HCT116 (cell line): ENCODE measurements at regions not wholly inside any gene's neighbourhood (a gene's known extent, or its start where the extent isn't known, plus 50 kb on each side); places are given as distances from the start of the nearest gene placed in this dataset.

ENCODE experiments used
- ATAC-seq: fragments of 200-7000 bp; cut with Tn5 transposase; 2 replicates; pipeline ENCODE4 v1.9.1; 2020; ENCODE audit warnings: mild to moderate bottlenecking, moderate library complexity
- BruUV-seq: library from RNA; stranded (reverse); fragments of 400-500 nt; replicated peaks from 2 replicates; lab custom pipeline; 2021; lab: Mats Ljungman, UMichigan
- CTCF ChIA-PET: fragments of 300-600 bp; sonication (Branson Sonifier 250); formaldehyde crosslinking; loops from one replicate; lab custom pipeline; 2021; ENCODE audit warnings: antibody characterized with exemption; lab: Charles Lee
- POLR2A ChIA-PET: fragments of 300-600, 350-600 bp; sonication (Branson Sonifier 250); formaldehyde crosslinking; loops from one replicate; lab custom pipeline; 2021; ENCODE audit warnings: antibody characterized with exemption; lab: Charles Lee
- RAD21 ChIA-PET, 2 experiments: fragments of 300-600 bp; sonication (Branson Sonifier 250); formaldehyde crosslinking; loops; one replicate each; lab custom pipeline; 2023; ENCODE audit warnings: low total read pairs in 2 of 2; ENCODE audit not compliant: uncharacterized antibody in 2 of 2, unreplicated experiment in 2 of 2, low non-redundant PET in 1 of 2; lab: Charles Lee
- DNase-seq: peaks from one replicate; pipeline ENCODE4 v3.0.0-alpha.2; 2010; ENCODE audit warnings: low read depth, low spot score
- H2AFZ ChIP-seq: fragments of 200-600 bp; shearing (Covaris generic), sonication (generic); 2 replicates; pipeline ENCODE4 v1.6.1; 2017; ENCODE audit warnings: low read depth, mixed run types, mixed read lengths, antibody characterized with exemption, low read length; ENCODE audit not compliant: poor library complexity, severe bottlenecking
- H3K27ac ChIP-seq: 2 replicates; pipeline ENCODE4 v1.5.1; 2012; ENCODE audit warnings: low read depth, low read length
- H3K27me3 ChIP-seq: fragments of 200-600 bp; sonication (generic); 2 replicates; pipeline ENCODE4 v1.6.1; 2016; ENCODE audit warnings: mixed run types, low read length, mixed read lengths; ENCODE audit not compliant: insufficient read depth
- H3K36me3 ChIP-seq, 2 experiments: fragments of 200-500 bp in 1 of 2; fragments of 200-600 bp in 1 of 2; sonication (Bioruptor generic) in 1 of 2; sonication (generic) in 1 of 2; 2 replicates each; pipeline versions ENCODE4 v1.5.1 to v1.6.1; 2014 to 2016; ENCODE audit warnings: low read length in 2 of 2, inconsistent platforms in 1 of 2, mixed read lengths in 1 of 2, mixed run types in 1 of 2; ENCODE audit not compliant: insufficient read depth in 2 of 2, control insufficient read depth in 1 of 2
- H3K4me1 ChIP-seq, 2 experiments: fragments of 200-600 bp in 1 of 2; sonication (generic) in 1 of 2; 2 replicates each; pipeline versions ENCODE4 v1.5.1 to v1.6.1; 2012 to 2017; ENCODE audit warnings: low read length in 2 of 2, inconsistent platforms in 1 of 2, mild to moderate bottlenecking in 1 of 2, mixed read lengths in 1 of 2, mixed run types in 1 of 2, moderate library complexity in 1 of 2; ENCODE audit not compliant: insufficient read depth in 2 of 2, control insufficient read depth in 1 of 2
- H3K4me2 ChIP-seq: fragments of 200-600 bp; sonication (generic); 2 replicates; pipeline ENCODE4 v1.6.1; 2017; ENCODE audit warnings: mixed run types, low read length, mixed read lengths
- H3K4me3 ChIP-seq, 2 experiments: fragments of 200-600 bp in 1 of 2; sonication (generic) in 1 of 2; replicated peaks in 1 of 2; 2 replicates each; pipeline ENCODE4 v1.5.1; 2011 to 2016; ENCODE audit warnings: low read length in 2 of 2, control low read depth in 1 of 2, low read depth in 1 of 2, mild to moderate bottlenecking in 1 of 2, mixed read lengths in 1 of 2, mixed run types in 1 of 2
- H3K79me2 ChIP-seq: fragments of 200-600 bp; sonication (generic); 2 replicates; pipeline ENCODE4 v1.6.1; 2017; ENCODE audit warnings: mild to moderate bottlenecking, mixed run types, low read length, moderate library complexity, mixed read lengths; ENCODE audit not compliant: insufficient read depth
- H3K9ac ChIP-seq: fragments of 200-600 bp; sonication (generic); 2 replicates; pipeline ENCODE4 v1.6.1; 2016; ENCODE audit warnings: low read length, mixed read lengths
- H3K9me2 ChIP-seq: fragments of 200-600 bp; sonication (generic), shearing (Covaris generic); 2 replicates; pipeline ENCODE4 v1.6.1; 2017; ENCODE audit warnings: mixed run types, mild to moderate bottlenecking, moderate library complexity; ENCODE audit not compliant: insufficient read depth
- H3K9me3 ChIP-seq, 2 experiments: fragments of 200-500 bp in 1 of 2; fragments of 200-600 bp in 1 of 2; sonication (Bioruptor generic) in 1 of 2; sonication (generic) in 1 of 2; 2 replicates each; pipeline ENCODE4 v1.6.1; 2014 to 2017; ENCODE audit warnings: low read length in 2 of 2, mixed read lengths in 2 of 2, inconsistent platforms in 1 of 2, low read depth in 1 of 2, mild to moderate bottlenecking in 1 of 2, mixed run types in 1 of 2, moderate library complexity in 1 of 2; ENCODE audit not compliant: control insufficient read depth in 1 of 2, insufficient read depth in 1 of 2
- H4K20me1 ChIP-seq: fragments of 200-600 bp; sonication (generic), shearing (Covaris generic); 2 replicates; pipeline ENCODE4 v1.6.1; 2017; ENCODE audit warnings: mixed run types, mild to moderate bottlenecking, moderate library complexity; ENCODE audit not compliant: insufficient read depth
- ATF3 ChIP-seq: IDR thresholded peaks from 2 replicates; pipeline ENCODE4 v1.6.1; 2012
- CBX3 ChIP-seq: IDR thresholded peaks from 2 replicates; pipeline ENCODE4 v1.6.1; 2012; ENCODE audit warnings: low read depth
- CTCF ChIP-seq, 3 experiments: fragments of 200-600 bp in 1 of 3; sonication (generic) in 1 of 3; IDR thresholded peaks in 2 of 3; conservative IDR thresholded peaks in 1 of 3; 2 replicates each; pipeline ENCODE4 v1.5.1; 2012 to 2017; ENCODE audit warnings: low read depth in 2 of 3, low read length in 2 of 3, antibody characterized with exemption in 1 of 3, borderline replicate concordance in 1 of 3, control low read depth in 1 of 3, mild to moderate bottlenecking in 1 of 3, mixed read lengths in 1 of 3, mixed run types in 1 of 3, moderate library complexity in 1 of 3; ENCODE audit not compliant: insufficient read depth in 1 of 3
- FOSL1 ChIP-seq: IDR thresholded peaks from 2 replicates; pipeline ENCODE4 v1.6.1; 2012; ENCODE audit warnings: low read depth
- MAX ChIP-seq: IDR thresholded peaks from 2 replicates; pipeline ENCODE4 v1.6.1; 2012
- SP1 ChIP-seq: IDR thresholded peaks from 2 replicates; pipeline ENCODE4 v1.6.1; 2012; ENCODE audit warnings: low read depth
- ZFX ChIP-seq: fragments of 450-650 bp; IDR thresholded peaks from 2 replicates; pipeline ENCODE4 v1.6.1; 2017
- intact Hi-C: fragments of 100-400 bp; cut with micrococcal nuclease; formaldehyde crosslinking; loops from 2 replicates; pipeline ENCODE4 v1.10.0; 2022
- TF ChIP-seq, protein P1 (sequence below): IDR thresholded peaks from 2 replicates; pipeline ENCODE4 v1.6.1; 2011; ENCODE audit warnings: mild to moderate bottlenecking, low read length, moderate library complexity; ENCODE audit not compliant: insufficient replicate concordance; ENCODE audit errors: extremely low read depth

GRCh38 chr10:4688168-4688567 is 137.8 kb upstream of the AKR1E2 start:
- H3K79me2 ChIP-seq = no peaks in the 10 kb centered on the region
- no peaks in the 10 kb centered on the region for H3K9me3 ChIP-seq
- no peaks in the 10 kb centered on the region for H3K9me2 ChIP-seq
- ChIA-PET POLR2A (no interaction called here), CTCF (no interaction called here), RAD21 (no interaction called here)
- no peak for TF ChIP-seq ZFX
- TF ChIP-seq MAX = 0 out of 2 replicates have a peak, but pooled peaks have one; percentile 1
- H3K4me1 ChIP-seq = peaks cover 4 to 66% of the 10 kb centered on the region in 2 experiments
- no peak overlapping the region for H3K27ac ChIP-seq
- DNase-seq = no peak
- H3K4me2 ChIP-seq = no peak overlapping the region
- no TSS peak for BruUV-seq
- no peaks in the 10 kb centered on the region for H4K20me1 ChIP-seq
- H2AFZ ChIP-seq = no peak overlapping the region
- H3K9ac ChIP-seq = 0 out of 2 replicates have a peak overlapping the region, but pooled peaks have one; percentile 51
- H3K27me3 ChIP-seq = no peaks in the 10 kb centered on the region
- intact Hi-C loops = no loop called here
- no peaks in the 10 kb centered on the region for H3K36me3 ChIP-seq
- ATAC-seq = no peak
- H3K4me3 ChIP-seq = no peak overlapping the region

- Histone ChIP-seq H3K27ac (no peak overlapping the region), H3K9ac (peak overlapping the region; percentile 51), H3K79me2 (no peaks in the 10 kb centered on the region), H3K4me1 (peaks cover 4 to 65% of the 10 kb centered on the region in 2 experiments), H4K20me1 (no peaks in the 10 kb centered on the region), H3K4me2 (peak overlapping the region; percentile 38), H3K27me3 (no peaks in the 10 kb centered on the region), H3K4me3 (no peak overlapping the region), H3K9me3 (no peaks in the 10 kb centered on the region), H3K9me2 (no peaks in the 10 kb centered on the region), H2AFZ (no peak overlapping the region), H3K36me3 (no peaks in the 10 kb centered on the region)
- intact Hi-C loops = no loop called here
- ChIA-PET CTCF (no interaction called here), POLR2A (no interaction called here), RAD21 (no interaction called here)
- no peak for TF ChIP-seq SP1
- ATAC-seq (no peak), DNase-seq (no peak)
- BruUV-seq = no TSS peak
These were observed 138.6 kb upstream of the AKR1E2 start for GRCh38 chr10:4687397-4687796.

GRCh38 chr10:4686644-4686996 is 139.4 kb upstream of the AKR1E2 start:
- Histone ChIP-seq H3K4me1 (peaks cover 4 to 58% of the 10 kb centered on the region in 2 experiments), H3K27me3 (no peaks in the 10 kb centered on the region), H3K79me2 (no peaks in the 10 kb centered on the region), H3K27ac (peak overlapping the region; percentile 40; the same call in 1 of the 2 replicates), H3K9me3 (no peaks in the 10 kb centered on the region), H2AFZ (peak overlapping the region; percentile 37), H3K4me3 (peak overlapping the region in 1 of 2 experiments; percentile 14; a peak in 1 of 4 replicates), H3K36me3 (no peaks in the 10 kb centered on the region), H3K9ac (peak overlapping the region; percentile 51), H4K20me1 (no peaks in the 10 kb centered on the region), H3K4me2 (peak overlapping the region; percentile 38), H3K9me2 (no peaks in the 10 kb centered on the region)
- peak; percentile 94 for DNase-seq
- ChIA-PET RAD21 (no interaction called here), POLR2A (no interaction called here), CTCF (no interaction called here)
- peak; percentile 90 for ATAC-seq
- BruUV-seq = no TSS peak
- intact Hi-C loops = no loop called here
- TF ChIP-seq MAX = no peak; the same call in 1 of the 2 replicates
- TF ChIP-seq, protein P1, sequence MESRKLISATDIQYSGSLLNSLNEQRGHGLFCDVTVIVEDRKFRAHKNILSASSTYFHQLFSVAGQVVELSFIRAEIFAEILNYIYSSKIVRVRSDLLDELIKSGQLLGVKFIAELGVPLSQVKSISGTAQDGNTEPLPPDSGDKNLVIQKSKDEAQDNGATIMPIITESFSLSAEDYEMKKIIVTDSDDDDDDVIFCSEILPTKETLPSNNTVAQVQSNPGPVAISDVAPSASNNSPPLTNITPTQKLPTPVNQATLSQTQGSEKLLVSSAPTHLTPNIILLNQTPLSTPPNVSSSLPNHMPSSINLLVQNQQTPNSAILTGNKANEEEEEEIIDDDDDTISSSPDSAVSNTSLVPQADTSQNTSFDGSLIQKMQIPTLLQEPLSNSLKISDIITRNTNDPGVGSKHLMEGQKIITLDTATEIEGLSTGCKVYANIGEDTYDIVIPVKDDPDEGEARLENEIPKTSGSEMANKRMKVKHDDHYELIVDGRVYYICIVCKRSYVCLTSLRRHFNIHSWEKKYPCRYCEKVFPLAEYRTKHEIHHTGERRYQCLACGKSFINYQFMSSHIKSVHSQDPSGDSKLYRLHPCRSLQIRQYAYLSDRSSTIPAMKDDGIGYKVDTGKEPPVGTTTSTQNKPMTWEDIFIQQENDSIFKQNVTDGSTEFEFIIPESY = no peak
- TF ChIP-seq CTCF (IDR thresholded peaks at IDR 0.05 in 2 of 3, conservative IDR thresholded peaks at IDR 0.05 in 1 of 3; ENCODE audit: borderline replicate concordance in 1 of 3, insufficient read depth in 1 of 3, low read depth in 2 of 3, low read length in 2 of 3) = no peak
- TF ChIP-seq CBX3 = peak; percentile 82; the same call in 1 of the 2 replicates
- TF ChIP-seq ATF3 = no peak
- TF ChIP-seq FOSL1 = peak; percentile 85
